Adrenal gland (tissue), 5 donors: ENCODE measurements at regions not wholly inside any gene's neighbourhood (a gene's known extent, or its start where the extent isn't known, plus 50 kb on each side); places are given as distances from the start of the nearest gene placed in this dataset.

Experiments
- CTCF ChIP-seq, 6 experiments: fragments of 450-650 bp in 4 of 6; fragments of 200-600 bp in 2 of 6; sonication (generic) in 1 of 6; IDR thresholded peaks; 1 replicate in 5 of 6; 2 replicates in 1 of 6; pipeline versions ENCODE4 v1.5.1 to v1.8.0; 2016 to 2021; ENCODE audit warnings: antibody characterized with exemption in 6 of 6, mild to moderate bottlenecking in 2 of 6, moderate library complexity in 1 of 6
- POLR2A ChIP-seq, 2 donors: fragments of 450-650 bp; IDR thresholded peaks; one replicate each; pipeline ENCODE4 v1.6.1; 2017; ENCODE audit warnings: antibody characterized with exemption in 2 of 2, mild to moderate bottlenecking in 2 of 2, moderate library complexity in 1 of 2
- donor health status: DM: no; HTN: no; CAD: no.

GRCh38 chr9:18023332-18023731, 444.5 kb downstream of the SH3GL2 start:
- TF ChIP-seq CTCF (IDR thresholded peaks at IDR 0.05) (no peak), POLR2A (IDR thresholded peaks at IDR 0.05) (no peak)
